Tibial nerve (tissue), 4 donors: ENCODE measurements at regions not wholly inside any gene's neighbourhood (a gene's known extent, or its start where the extent isn't known, plus 50 kb on each side); places are given as distances from the start of the nearest gene placed in this dataset.
"Not testable (repeated sequence)": the region's sequence is repeated elsewhere in the genome, so short reads cannot be mapped to it uniquely, and the experiment has no call there.

Source experiments
- DNase-seq, 2 donors: peaks; one replicate each; pipeline ENCODE4 v3.0.0-alpha.2; 2019; ENCODE audit warnings: low spot score in 2 of 2
- H3K27ac ChIP-seq, 4 donors: fragments of 200-600 bp; sonication (generic) in 3 of 4; one replicate each; pipeline ENCODE4 v1.5.1; 2017 to 2019; ENCODE audit warnings: mild to moderate bottlenecking in 1 of 4
- H3K27me3 ChIP-seq, 2 donors: fragments of 200-600 bp; sonication (generic) in 1 of 2; one replicate each; pipeline versions ENCODE4 v1.5.1 to v1.6.0; 2017 to 2019
- H3K36me3 ChIP-seq, 3 donors: fragments of 200-600 bp; sonication (generic); one replicate each; pipeline ENCODE4 v1.5.1; 2018 to 2019
- H3K4me1 ChIP-seq, 4 donors: fragments of 200-600 bp; sonication (generic) in 3 of 4; one replicate each; pipeline ENCODE4 v1.5.1; 2017 to 2019
- H3K4me3 ChIP-seq, 4 donors: fragments of 200-600 bp; sonication (generic) in 3 of 4; one replicate each; pipeline ENCODE4 v1.5.1; 2017 to 2019; ENCODE audit warnings: mild to moderate bottlenecking in 1 of 4, moderate library complexity in 1 of 4
- H3K9me3 ChIP-seq, 4 donors: fragments of 200-600 bp; sonication (generic) in 3 of 4; one replicate each; pipeline ENCODE4 v1.5.1; 2017 to 2019
- CTCF ChIP-seq, 5 experiments: fragments of 200-600 bp in 3 of 5; fragments of 450-650 bp in 2 of 5; sonication (generic) in 3 of 5; IDR thresholded peaks; one replicate each; pipeline ENCODE4 v1.5.1; 2016 to 2019; ENCODE audit warnings: antibody characterized with exemption in 5 of 5, mild to moderate bottlenecking in 3 of 5, moderate library complexity in 2 of 5
- EP300 ChIP-seq, 2 donors: sonication (generic); formaldehyde crosslinking; IDR thresholded peaks; one replicate each; pipeline ENCODE4 v1.6.1; 2017; ENCODE audit warnings: antibody characterized with exemption in 2 of 2, mild to moderate bottlenecking in 1 of 2
- POLR2A ChIP-seq, 2 donors: fragments of 450-650 bp; IDR thresholded peaks; one replicate each; pipeline ENCODE4 v1.6.1; 2017; ENCODE audit warnings: antibody characterized with exemption in 2 of 2, mild to moderate bottlenecking in 2 of 2, moderate library complexity in 2 of 2
- WGBS, 2 donors: methylation state at CpG; one replicate each; pipeline ENCODE4 v1.1.5; 2018; 5-methylcytosine and 5-hydroxymethylcytosine counted together

GRCh38 chr14:28240909-28241308 lies 525.7 kb upstream of the FOXG1 start:
- DNase-seq = no peak
- 75 to 84% methylated on average over 2 of the region's 2 CpGs for WGBS, 2 donors
- no peaks in the 10 kb centered on the region for H3K4me1 ChIP-seq
- H3K27me3 ChIP-seq = no peaks in the 10 kb centered on the region
- H3K36me3 ChIP-seq = no peaks in the 10 kb centered on the region
- H3K4me3 ChIP-seq = no peak overlapping the region
- H3K9me3 ChIP-seq = no peaks in the 10 kb centered on the region
- H3K27ac ChIP-seq = no peak overlapping the region
- TF ChIP-seq EP300 (IDR thresholded peaks at IDR 0.05) = no peak
- no peak for TF ChIP-seq POLR2A (IDR thresholded peaks at IDR 0.05)
- TF ChIP-seq CTCF (IDR thresholded peaks at IDR 0.05) = no peak

- H3K36me3 ChIP-seq = no peaks in the 10 kb centered on the region
- no peaks in the 10 kb centered on the region for H3K4me1 ChIP-seq
- no peaks in the 10 kb centered on the region for H3K9me3 ChIP-seq
- no peak overlapping the region for H3K4me3 ChIP-seq
- WGBS, 2 donors = 69 to 81% methylated on average over 2 of the region's 2 CpGs
- no peak for DNase-seq
- H3K27ac ChIP-seq = no peak overlapping the region
- no peaks in the 10 kb centered on the region for H3K27me3 ChIP-seq
- TF ChIP-seq POLR2A (IDR thresholded peaks at IDR 0.05) (no peak), CTCF (IDR thresholded peaks at IDR 0.05) (no peak), EP300 (IDR thresholded peaks at IDR 0.05) (no peak)
Observed at GRCh38 chr14:28242895-28243294, 523.7 kb upstream of the FOXG1 start.

- H3K27me3 ChIP-seq = no peaks in the 10 kb centered on the region
- H3K4me3 ChIP-seq = no peak overlapping the region
- no peak for DNase-seq
- no peaks in the 10 kb centered on the region for H3K36me3 ChIP-seq
- TF ChIP-seq EP300 (IDR thresholded peaks at IDR 0.05) = no peak
- TF ChIP-seq CTCF (IDR thresholded peaks at IDR 0.05) = no peak
- TF ChIP-seq POLR2A (IDR thresholded peaks at IDR 0.05) = no peak
- no peaks in the 10 kb centered on the region for H3K4me1 ChIP-seq
- no peaks in the 10 kb centered on the region for H3K9me3 ChIP-seq
- H3K27ac ChIP-seq = no peak overlapping the region
- WGBS, 2 donors = 55 to 66% methylated on average over 3 of the region's 3 CpGs
Observed at GRCh38 chr14:28243600-28243999, 523.0 kb upstream of the FOXG1 start.

- TF ChIP-seq CTCF (IDR thresholded peaks at IDR 0.05) = no peak
- TF ChIP-seq POLR2A (IDR thresholded peaks at IDR 0.05) = no peak
- WGBS, 2 donors = 52 to 61% methylated on average over 1 of the region's 1 CpG
- Histone ChIP-seq H3K4me1 (no peaks in the 10 kb centered on the region), H3K4me3 (no peak overlapping the region), H3K27me3 (no peaks in the 10 kb centered on the region), H3K9me3 (no peaks in the 10 kb centered on the region), H3K27ac (no peak overlapping the region), H3K36me3 (no peaks in the 10 kb centered on the region)
- DNase-seq = no peak
Observed at GRCh38 chr14:28245216-28245615, 521.4 kb upstream of the FOXG1 start.

- no peaks in the 10 kb centered on the region for H3K27me3 ChIP-seq
- H3K4me3 ChIP-seq = no peak overlapping the region
- DNase-seq = no peak
- H3K27ac ChIP-seq = no peak overlapping the region
- TF ChIP-seq EP300 (IDR thresholded peaks at IDR 0.05) = no peak
- no peak for TF ChIP-seq CTCF (IDR thresholded peaks at IDR 0.05)
- TF ChIP-seq POLR2A (IDR thresholded peaks at IDR 0.05) = no peak
- H3K36me3 ChIP-seq = no peaks in the 10 kb centered on the region
- 69 to 75% methylated on average over 1 of the region's 1 CpG for WGBS, 2 donors
- no peaks in the 10 kb centered on the region for H3K4me1 ChIP-seq
- H3K9me3 ChIP-seq = no peaks in the 10 kb centered on the region
Observed at GRCh38 chr14:28247491-28247890, 519.1 kb upstream of the FOXG1 start.

- not testable (repeated sequence) for DNase-seq
- WGBS, 2 donors = 90 to 91% methylated on average over 3 of the region's 3 CpGs
Observed at GRCh38 chr14:28252124-28252523, 514.5 kb upstream of the FOXG1 start.

More at GRCh38 chr14:28252124-28252523, 514.5 kb upstream of the FOXG1 start:
- H3K4me3 ChIP-seq, H3K27ac ChIP-seq, H3K4me1 ChIP-seq, H3K36me3 ChIP-seq, H3K27me3 ChIP-seq, H3K9me3 ChIP-seq: not testable (repeated sequence)
